Esophagus muscularis mucosa (tissue), 4 donors: ENCODE measurements at regions not wholly inside any gene's neighbourhood (a gene's known extent, or its start where the extent isn't known, plus 50 kb on each side); places are given as distances from the start of the nearest gene placed in this dataset.
"Not testable (repeated sequence)": the region's sequence is repeated elsewhere in the genome, so short reads cannot be mapped to it uniquely, and the experiment has no call there.

Experiments
- DNase-seq: peaks from one replicate; pipeline ENCODE4 v3.0.0-alpha.2; 2017; ENCODE audit errors: extremely low spot score
- H3K27ac ChIP-seq, 4 donors: fragments of 200-600 bp; sonication (generic); replicated peaks in 1 of 4; 1 replicate in 3 of 4; 2 replicates in 1 of 4; pipeline ENCODE4 v1.5.1; 2016 to 2019; ENCODE audit warnings: mild to moderate bottlenecking in 1 of 4
- H3K27me3 ChIP-seq, 4 donors: fragments of 200-600 bp; sonication (generic); one replicate each; pipeline versions ENCODE4 v1.5.1 to v1.6.0; 2016 to 2019
- H3K36me3 ChIP-seq, 4 donors: fragments of 200-600 bp; sonication (generic); one replicate each; pipeline ENCODE4 v1.5.1; 2016 to 2019
- H3K4me1 ChIP-seq, 4 donors: fragments of 200-600 bp; sonication (generic); one replicate each; pipeline ENCODE4 v1.5.1; 2016 to 2019
- H3K4me3 ChIP-seq, 4 donors: fragments of 200-600 bp; sonication (generic); 1 replicate in 2 of 4; 2 replicates in 2 of 4; pipeline ENCODE4 v1.5.1; 2016 to 2019; ENCODE audit warnings: mild to moderate bottlenecking in 4 of 4, moderate library complexity in 1 of 4
- H3K9me3 ChIP-seq, 4 donors: fragments of 200-600 bp; sonication (generic); 1 replicate in 3 of 4; 2 replicates in 1 of 4; pipeline ENCODE4 v1.5.1; 2016 to 2019
- CTCF ChIP-seq, 3 experiments: fragments of 200-600 bp in 2 of 3; fragments of 450-650 bp in 1 of 3; sonication (generic) in 2 of 3; IDR thresholded peaks; one replicate each; pipeline ENCODE4 v1.5.1; 2017 to 2019; ENCODE audit warnings: antibody characterized with exemption in 3 of 3, mild to moderate bottlenecking in 2 of 3, moderate library complexity in 1 of 3
- EP300 ChIP-seq: sonication (generic); formaldehyde crosslinking; IDR thresholded peaks from one replicate; pipeline ENCODE4 v1.6.1; 2017; ENCODE audit warnings: antibody characterized with exemption
- POLR2A ChIP-seq: fragments of 450-650 bp; IDR thresholded peaks from one replicate; pipeline ENCODE4 v1.6.1; 2017; ENCODE audit warnings: antibody characterized with exemption, moderate library complexity, mild to moderate bottlenecking, low read depth
- POLR2AphosphoS5 ChIP-seq, 2 donors: sonication (generic); formaldehyde crosslinking; IDR thresholded peaks; one replicate each; pipeline ENCODE4 v1.6.1; 2017; ENCODE audit warnings: antibody characterized with exemption in 2 of 2
- WGBS: methylation state at CpG from one replicate; pipeline ENCODE4 v1.1.5; 2018; 5-methylcytosine and 5-hydroxymethylcytosine counted together
- intact Hi-C: fragments of 100-400 bp; cut with DNase I; formaldehyde crosslinking; loops from one replicate; pipeline ENCODE4 v1.15.1; 2023

- Histone ChIP-seq H3K27me3 (no peaks in the 10 kb centered on the region), H3K9me3 (no peaks in the 10 kb centered on the region), H3K27ac (no peak overlapping the region), H3K36me3 (no peaks in the 10 kb centered on the region), H3K4me1 (no peaks in the 10 kb centered on the region), H3K4me3 (no peak overlapping the region)
- DNase-seq, result no peak
- 83% methylated on average over 1 of the region's 1 CpG for WGBS
- intact Hi-C loops, result no loop called here
- TF ChIP-seq EP300, result no peak
- TF ChIP-seq POLR2A, result no peak
- TF ChIP-seq CTCF (IDR thresholded peaks at IDR 0.05), result no peak
- TF ChIP-seq POLR2AphosphoS5 (IDR thresholded peaks at IDR 0.05), result no peak
These were observed 398.0 kb upstream of the FAR2 start for GRCh38 chr12:28750946-28751685.

- WGBS, result 67% methylated on average over 1 of the region's 1 CpG
These were observed 394.1 kb upstream of the FAR2 start for GRCh38 chr12:28755027-28755426.

GRCh38 chr12:28759333-28759732 lies 389.7 kb upstream of the FAR2 start:
- TF ChIP-seq EP300 (no peak), CTCF (IDR thresholded peaks at IDR 0.05) (no peak), POLR2A (no peak), POLR2AphosphoS5 (IDR thresholded peaks at IDR 0.05) (no peak)
- intact Hi-C loops, result no loop called here
- 83% methylated on average over 1 of the region's 1 CpG for WGBS

More at GRCh38 chr12:28755027-28755426, 394.1 kb upstream of the FAR2 start:
- Histone ChIP-seq H3K27me3 (no peaks in the 10 kb centered on the region), H3K9me3 (no peaks in the 10 kb centered on the region), H3K4me3 (no peak overlapping the region), H3K36me3 (no peaks in the 10 kb centered on the region), H3K27ac (no peak overlapping the region), H3K4me1 (no peaks in the 10 kb centered on the region)
- TF ChIP-seq EP300 (no peak), POLR2A (no peak), CTCF (IDR thresholded peaks at IDR 0.05) (no peak), POLR2AphosphoS5 (IDR thresholded peaks at IDR 0.05) (no peak)
- intact Hi-C loops, result no loop called here
- no peak for DNase-seq

GRCh38 chr12:28760040-28760903 lies 388.8 kb upstream of the FAR2 start:
- WGBS, result 93% methylated on average over 32 of the region's 33 CpGs
- intact Hi-C loops, H3K36me3 ChIP-seq, DNase-seq, H3K4me3 ChIP-seq, H3K9me3 ChIP-seq, H3K4me1 ChIP-seq, H3K27ac ChIP-seq, H3K27me3 ChIP-seq: not testable (repeated sequence)

More at GRCh38 chr12:28759333-28759732, 389.7 kb upstream of the FAR2 start:
- no peak overlapping the region for H3K4me3 ChIP-seq
- H3K27ac ChIP-seq, result no peak overlapping the region
- no peaks in the 10 kb centered on the region for H3K27me3 ChIP-seq
- H3K4me1 ChIP-seq, result no peaks in the 10 kb centered on the region
- H3K9me3 ChIP-seq, result no peaks in the 10 kb centered on the region
- H3K36me3 ChIP-seq, result no peaks in the 10 kb centered on the region
- no peak for DNase-seq

GRCh38 chr12:28761897-28762296 lies 387.2 kb upstream of the FAR2 start:
- H3K4me1 ChIP-seq, DNase-seq, H3K9me3 ChIP-seq, intact Hi-C loops, H3K27ac ChIP-seq, H3K4me3 ChIP-seq, H3K36me3 ChIP-seq, H3K27me3 ChIP-seq: not testable (repeated sequence)
- WGBS, result 88% methylated on average over 5 of the region's 5 CpGs
